Nephron progenitor cell (in vitro differentiated cells): ENCODE measurements at regions not wholly inside any gene's neighbourhood (a gene's known extent, or its start where the extent isn't known, plus 50 kb on each side); places are given as distances from the start of the nearest gene placed in this dataset.
"Not testable (repeated sequence)": the region's sequence is repeated elsewhere in the genome, so short reads cannot be mapped to it uniquely, and the experiment has no call there.

Source experiments
- DNase-seq: peaks from one replicate; pipeline ENCODE4 v3.0.0; 2021
- H3K27ac Mint-ChIP-seq: 2 replicates; pipeline ENCODE4 v1.8.0; 2021; ENCODE audit warnings: mild to moderate bottlenecking, moderate library complexity, mixed read lengths
- H3K27me3 Mint-ChIP-seq: 2 replicates; pipeline ENCODE4 v1.8.0; 2021; ENCODE audit warnings: mild to moderate bottlenecking, low read depth, mixed read lengths; ENCODE audit not compliant: poor library complexity
- H3K36me3 Mint-ChIP-seq: 2 replicates; pipeline ENCODE4 v1.8.0; 2021; ENCODE audit warnings: low read depth, mixed read lengths
- H3K4me1 Mint-ChIP-seq: 2 replicates; pipeline ENCODE4 v1.8.0; 2021; ENCODE audit warnings: mixed read lengths
- H3K4me3 Mint-ChIP-seq: 2 replicates; pipeline ENCODE4 v1.8.0; 2021; ENCODE audit warnings: mild to moderate bottlenecking, moderate library complexity, mixed read lengths
- H3K9me3 Mint-ChIP-seq: 2 replicates; pipeline ENCODE4 v1.8.0; 2021; ENCODE audit warnings: mild to moderate bottlenecking, moderate library complexity, mixed read lengths
- TF ChIP-seq, protein P1 (sequence below): fragments of 200-600 bp; sonication (generic); IDR thresholded peaks from 2 replicates; pipeline ENCODE4 v1.5.0; 2021; ENCODE audit warnings: antibody characterized with exemption

- TF ChIP-seq, protein P1, sequence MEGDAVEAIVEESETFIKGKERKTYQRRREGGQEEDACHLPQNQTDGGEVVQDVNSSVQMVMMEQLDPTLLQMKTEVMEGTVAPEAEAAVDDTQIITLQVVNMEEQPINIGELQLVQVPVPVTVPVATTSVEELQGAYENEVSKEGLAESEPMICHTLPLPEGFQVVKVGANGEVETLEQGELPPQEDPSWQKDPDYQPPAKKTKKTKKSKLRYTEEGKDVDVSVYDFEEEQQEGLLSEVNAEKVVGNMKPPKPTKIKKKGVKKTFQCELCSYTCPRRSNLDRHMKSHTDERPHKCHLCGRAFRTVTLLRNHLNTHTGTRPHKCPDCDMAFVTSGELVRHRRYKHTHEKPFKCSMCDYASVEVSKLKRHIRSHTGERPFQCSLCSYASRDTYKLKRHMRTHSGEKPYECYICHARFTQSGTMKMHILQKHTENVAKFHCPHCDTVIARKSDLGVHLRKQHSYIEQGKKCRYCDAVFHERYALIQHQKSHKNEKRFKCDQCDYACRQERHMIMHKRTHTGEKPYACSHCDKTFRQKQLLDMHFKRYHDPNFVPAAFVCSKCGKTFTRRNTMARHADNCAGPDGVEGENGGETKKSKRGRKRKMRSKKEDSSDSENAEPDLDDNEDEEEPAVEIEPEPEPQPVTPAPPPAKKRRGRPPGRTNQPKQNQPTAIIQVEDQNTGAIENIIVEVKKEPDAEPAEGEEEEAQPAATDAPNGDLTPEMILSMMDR = no peak
- peaks cover 7% of the 10 kb centered on the region for H3K27me3 Mint-ChIP-seq
- no peak overlapping the region for H3K4me3 Mint-ChIP-seq
- H3K27ac Mint-ChIP-seq = no peak overlapping the region
- DNase-seq = no peak
- peaks cover 8% of the 10 kb centered on the region for H3K9me3 Mint-ChIP-seq
- peaks cover 6% of the 10 kb centered on the region for H3K36me3 Mint-ChIP-seq
- H3K4me1 Mint-ChIP-seq = peaks cover 7% of the 10 kb centered on the region
Observed at GRCh38 chr13:104953588-104953987, 1581.9 kb downstream of the EFNB2 start.

- Mint-ChIP-seq H3K27me3 (peaks cover 4% of the 10 kb centered on the region), H3K4me1 (peaks cover 13% of the 10 kb centered on the region), H3K4me3 (no peak overlapping the region), H3K27ac (no peak overlapping the region), H3K36me3 (peaks cover 3% of the 10 kb centered on the region), H3K9me3 (peaks cover 4% of the 10 kb centered on the region)
- no peak for DNase-seq
- TF ChIP-seq, protein P1 = no peak
Observed at GRCh38 chr13:104949840-104950740, 1585.4 kb downstream of the EFNB2 start.

DNA sequence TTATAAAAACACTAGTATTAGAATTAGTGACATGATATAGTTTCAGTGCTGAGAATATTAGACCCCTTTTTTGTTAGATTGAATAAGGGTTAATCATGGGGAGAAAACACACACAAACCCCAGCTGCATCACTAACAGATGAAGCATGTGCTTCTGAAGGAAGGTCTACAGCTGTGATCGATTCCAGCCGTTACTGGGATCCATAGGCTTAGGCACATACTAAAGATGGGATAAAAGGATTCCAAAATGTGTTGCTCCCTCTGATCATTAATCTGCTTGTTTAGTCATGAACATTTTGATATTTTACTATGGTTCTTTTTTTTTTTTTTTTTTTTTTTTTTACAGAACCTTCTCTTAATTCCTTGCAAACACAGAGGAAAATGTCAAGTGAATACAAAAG is 1591.3 kb downstream of the EFNB2 start:
- peaks cover 42% of the 10 kb centered on the region for H3K4me1 Mint-ChIP-seq
- H3K27ac Mint-ChIP-seq = no peak overlapping the region
- DNase-seq = no peak
- no peak overlapping the region for H3K4me3 Mint-ChIP-seq
- TF ChIP-seq, protein P1 = no peak
- no peaks in the 10 kb centered on the region for H3K27me3 Mint-ChIP-seq
- no peaks in the 10 kb centered on the region for H3K9me3 Mint-ChIP-seq
- no peaks in the 10 kb centered on the region for H3K36me3 Mint-ChIP-seq

DNA sequence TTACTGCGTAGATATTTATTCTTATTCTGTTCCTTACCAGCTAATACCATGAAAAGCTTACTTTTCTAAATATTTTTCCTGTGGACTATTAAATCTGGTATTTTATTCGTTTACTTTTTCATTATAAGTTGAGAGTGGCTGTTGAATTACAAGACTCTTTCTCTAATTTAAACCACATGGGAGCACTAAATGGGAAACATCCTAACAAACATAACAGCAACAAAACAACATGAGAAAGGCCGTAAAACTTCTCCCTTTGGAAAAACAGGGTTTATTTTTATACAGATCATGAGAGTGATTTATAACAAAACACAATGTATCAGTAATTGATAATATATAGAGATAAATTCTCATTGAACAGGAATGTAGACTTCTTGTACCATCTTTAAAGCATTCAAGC is 1592.1 kb downstream of the EFNB2 start:
- no peaks in the 10 kb centered on the region for H3K9me3 Mint-ChIP-seq
- H3K36me3 Mint-ChIP-seq = no peaks in the 10 kb centered on the region
- DNase-seq = no peak
- peak overlapping the region; percentile 86 for H3K27ac Mint-ChIP-seq
- no peak overlapping the region for H3K4me3 Mint-ChIP-seq
- TF ChIP-seq, protein P1 = no peak
- H3K4me1 Mint-ChIP-seq = peaks cover 42% of the 10 kb centered on the region
- no peaks in the 10 kb centered on the region for H3K27me3 Mint-ChIP-seq

- H3K9me3 Mint-ChIP-seq = peaks cover 13% of the 10 kb centered on the region
- no peak overlapping the region for H3K27ac Mint-ChIP-seq
- no peaks in the 10 kb centered on the region for H3K27me3 Mint-ChIP-seq
- TF ChIP-seq, protein P1 = no peak
- H3K36me3 Mint-ChIP-seq = no peaks in the 10 kb centered on the region
- H3K4me3 Mint-ChIP-seq = no peak overlapping the region
- no peak for DNase-seq
- peaks cover 16% of the 10 kb centered on the region for H3K4me1 Mint-ChIP-seq
Observed at GRCh38 chr13:104937881-104938280, 1597.6 kb downstream of the EFNB2 start.

DNA sequence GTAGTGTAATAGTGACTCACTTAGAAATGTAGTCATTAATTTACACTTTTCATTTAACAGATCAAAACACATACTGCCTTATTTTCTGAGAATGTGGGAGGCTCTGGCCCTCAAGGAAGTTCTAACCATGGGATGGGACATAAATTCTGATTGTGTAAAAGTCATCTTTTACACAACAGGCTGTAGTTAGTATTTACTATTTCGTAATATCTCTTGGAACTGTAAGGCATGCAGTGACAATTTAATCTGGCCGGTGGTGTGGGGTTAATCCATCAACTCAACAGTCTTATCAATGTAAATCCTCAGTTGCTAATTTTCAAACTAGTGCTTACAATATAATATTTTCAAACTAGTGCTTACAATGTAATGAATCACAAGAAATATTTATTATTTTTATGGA is 1599.2 kb downstream of the EFNB2 start:
- peaks cover 3% of the 10 kb centered on the region for H3K4me1 Mint-ChIP-seq
- TF ChIP-seq, protein P1 = no peak
- peaks cover 15% of the 10 kb centered on the region for H3K9me3 Mint-ChIP-seq
- no peaks in the 10 kb centered on the region for H3K27me3 Mint-ChIP-seq
- H3K27ac Mint-ChIP-seq = no peak overlapping the region
- no peak overlapping the region for H3K4me3 Mint-ChIP-seq
- no peak for DNase-seq
- H3K36me3 Mint-ChIP-seq = no peaks in the 10 kb centered on the region

GRCh38 chr13:104920513-104920912 is 1614.9 kb downstream of the EFNB2 start:
- Mint-ChIP-seq H3K36me3 (peaks cover 11% of the 10 kb centered on the region), H3K9me3 (peaks cover 41% of the 10 kb centered on the region)
- not testable (repeated sequence) for DNase-seq, H3K4me1 Mint-ChIP-seq, H3K27ac Mint-ChIP-seq, H3K27me3 Mint-ChIP-seq, H3K4me3 Mint-ChIP-seq
